PC-3 (cell line): ENCODE measurements at regions not wholly inside any gene's neighbourhood (a gene's known extent, or its start where the extent isn't known, plus 50 kb on each side); places are given as distances from the start of the nearest gene placed in this dataset.

Experiments used
- EZH2 ChIP-seq: fragments of 300-600 bp; sonication (generic); IDR thresholded peaks from one replicate; pipeline ENCODE4 v1.6.1; 2017; ENCODE audit warnings: antibody characterized with exemption, mild to moderate bottlenecking, low read length; ENCODE audit not compliant: unreplicated experiment
- EZH2phosphoT487 ChIP-seq: fragments of 300-600 bp; sonication (generic); IDR thresholded peaks from 2 replicates; pipeline ENCODE4 v1.6.1; 2018; ENCODE audit warnings: mild to moderate bottlenecking, antibody characterized with exemption, low read length, borderline replicate concordance
- TF ChIP-seq, protein P1 (sequence below): fragments of 300-600 bp; sonication (generic); conservative IDR thresholded peaks from 2 replicates; pipeline ENCODE4 v1.5.1; 2017; ENCODE audit warnings: antibody characterized with exemption, low read depth, mild to moderate bottlenecking, low read length

DNA sequence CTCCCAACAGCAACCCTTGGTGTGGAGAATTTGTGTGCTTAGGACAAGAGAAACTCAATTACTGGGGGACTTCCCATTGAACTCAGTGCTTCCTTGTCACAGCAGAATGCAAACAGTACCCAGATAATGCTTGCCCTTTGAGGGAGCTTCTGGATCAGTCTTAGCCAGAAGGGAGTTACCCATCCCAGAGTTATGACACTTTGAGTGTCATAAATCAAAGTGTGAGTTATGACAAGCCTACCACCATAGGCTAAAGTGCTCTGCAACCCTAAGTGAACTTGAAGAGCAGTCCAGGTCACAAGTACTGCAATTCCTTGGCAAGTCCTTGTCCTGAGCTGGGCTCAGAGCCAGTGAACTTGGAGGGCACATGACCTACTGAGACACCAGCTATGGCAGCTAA, 1513.9 kb upstream of the PCDH10 start:
- TF ChIP-seq, protein P1, sequence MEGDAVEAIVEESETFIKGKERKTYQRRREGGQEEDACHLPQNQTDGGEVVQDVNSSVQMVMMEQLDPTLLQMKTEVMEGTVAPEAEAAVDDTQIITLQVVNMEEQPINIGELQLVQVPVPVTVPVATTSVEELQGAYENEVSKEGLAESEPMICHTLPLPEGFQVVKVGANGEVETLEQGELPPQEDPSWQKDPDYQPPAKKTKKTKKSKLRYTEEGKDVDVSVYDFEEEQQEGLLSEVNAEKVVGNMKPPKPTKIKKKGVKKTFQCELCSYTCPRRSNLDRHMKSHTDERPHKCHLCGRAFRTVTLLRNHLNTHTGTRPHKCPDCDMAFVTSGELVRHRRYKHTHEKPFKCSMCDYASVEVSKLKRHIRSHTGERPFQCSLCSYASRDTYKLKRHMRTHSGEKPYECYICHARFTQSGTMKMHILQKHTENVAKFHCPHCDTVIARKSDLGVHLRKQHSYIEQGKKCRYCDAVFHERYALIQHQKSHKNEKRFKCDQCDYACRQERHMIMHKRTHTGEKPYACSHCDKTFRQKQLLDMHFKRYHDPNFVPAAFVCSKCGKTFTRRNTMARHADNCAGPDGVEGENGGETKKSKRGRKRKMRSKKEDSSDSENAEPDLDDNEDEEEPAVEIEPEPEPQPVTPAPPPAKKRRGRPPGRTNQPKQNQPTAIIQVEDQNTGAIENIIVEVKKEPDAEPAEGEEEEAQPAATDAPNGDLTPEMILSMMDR = no peak
- TF ChIP-seq EZH2 (no peak), EZH2phosphoT487 (no peak)
